ENCODE measurements at regions not wholly inside any gene's neighbourhood (a gene's known extent, or its start where the extent isn't known, plus 50 kb on each side); places are given as distances from the start of the nearest gene placed in this dataset.

- Mint-ChIP-seq H3K4me3 (no peak overlapping the region), H3K9me3 (peaks cover 0 to 2% (median 0%) of the 10 kb centered on the region in 3 donors), H3K4me1 (peaks cover 0 to 1% (median 0%) of the 10 kb centered on the region in 3 donors), H3K27ac (no peak overlapping the region), H3K36me3 (peaks cover 1% of the 10 kb centered on the region), H3K27me3 (peaks cover 2% of the 10 kb centered on the region)
These were observed 179.5 kb downstream of the TFAP2A start for GRCh38 chr6:10235344-10235743.

DNA sequence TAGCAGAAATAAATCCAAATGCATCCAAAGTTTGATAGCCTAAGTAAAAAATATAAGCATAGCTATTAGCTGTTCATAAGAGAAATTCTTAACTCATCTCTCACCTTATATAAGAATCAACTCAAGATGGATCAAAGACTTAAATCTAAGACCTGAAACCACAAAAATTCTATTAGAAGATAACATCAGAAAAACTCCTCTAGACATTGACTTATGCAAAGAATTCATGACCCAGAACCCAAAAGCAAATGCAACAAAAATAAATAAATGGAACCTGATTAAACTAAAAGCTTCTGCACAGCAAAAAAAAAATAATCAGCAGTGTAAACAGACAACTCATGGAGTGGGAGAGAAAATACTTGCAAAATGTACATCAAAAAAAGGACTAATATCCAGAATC is 184.3 kb downstream of the TFAP2A start:
- H3K27ac Mint-ChIP-seq, result no peak overlapping the region
- H3K36me3 Mint-ChIP-seq, result peaks cover 1% of the 10 kb centered on the region
- no peaks in the 10 kb centered on the region for H3K27me3 Mint-ChIP-seq
- H3K4me1 Mint-ChIP-seq, result no peaks in the 10 kb centered on the region
- H3K4me3 Mint-ChIP-seq, result no peak overlapping the region
- H3K9me3 Mint-ChIP-seq, result peaks cover 0 to 11% (median 2%) of the 10 kb centered on the region in 3 donors

GRCh38 chr6:10223841-10224240 is 191.0 kb downstream of the TFAP2A start:
- H3K4me3 Mint-ChIP-seq, result no peak overlapping the region
- no peaks in the 10 kb centered on the region for H3K36me3 Mint-ChIP-seq
- H3K27ac Mint-ChIP-seq, result no peak overlapping the region
- no peaks in the 10 kb centered on the region for H3K27me3 Mint-ChIP-seq
- peaks cover 0 to 14% (median 4%) of the 10 kb centered on the region in 3 donors for H3K9me3 Mint-ChIP-seq
- H3K4me1 Mint-ChIP-seq, result no peaks in the 10 kb centered on the region

- Mint-ChIP-seq H3K4me1 (no peaks in the 10 kb centered on the region), H3K27ac (no peak overlapping the region), H3K4me3 (no peak overlapping the region), H3K27me3 (no peaks in the 10 kb centered on the region), H3K9me3 (peaks cover 0 to 4% (median 4%) of the 10 kb centered on the region in 3 donors), H3K36me3 (no peaks in the 10 kb centered on the region)
These were observed 193.7 kb downstream of the TFAP2A start for GRCh38 chr6:10221178-10221577.

- Mint-ChIP-seq H3K9me3 (peaks cover 0 to 2% (median 0%) of the 10 kb centered on the region in 3 donors), H3K27me3 (no peaks in the 10 kb centered on the region), H3K36me3 (no peaks in the 10 kb centered on the region), H3K4me1 (no peaks in the 10 kb centered on the region), H3K27ac (no peak overlapping the region), H3K4me3 (no peak overlapping the region)
These were observed 195.4 kb downstream of the TFAP2A start for GRCh38 chr6:10219510-10219909.

DNA sequence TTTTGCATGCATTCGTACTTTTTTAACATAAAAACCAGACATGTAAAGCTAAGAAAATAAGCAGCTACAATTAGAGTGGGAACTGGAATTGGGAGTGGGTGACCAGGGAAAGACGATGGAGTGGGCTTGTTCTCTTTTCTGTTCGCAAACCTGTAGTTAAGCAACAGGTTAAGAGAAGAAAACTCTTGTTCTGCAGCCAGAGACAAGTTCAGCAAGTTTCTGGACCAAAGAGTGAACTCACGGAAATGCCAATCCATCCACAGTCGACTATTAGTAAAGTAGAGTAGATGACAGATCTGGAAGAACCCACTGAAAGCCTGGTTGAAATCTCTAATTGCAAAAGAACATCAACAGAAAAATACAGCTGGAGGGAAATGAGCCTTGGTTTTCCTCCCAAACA is 197.8 kb downstream of the TFAP2A start:
- no peak overlapping the region for H3K4me3 Mint-ChIP-seq
- no peaks in the 10 kb centered on the region for H3K9me3 Mint-ChIP-seq
- no peaks in the 10 kb centered on the region for H3K36me3 Mint-ChIP-seq
- H3K27ac Mint-ChIP-seq, result no peak overlapping the region
- no peaks in the 10 kb centered on the region for H3K27me3 Mint-ChIP-seq
- no peaks in the 10 kb centered on the region for H3K4me1 Mint-ChIP-seq

GRCh38 chr6:10215326-10216110 is 199.4 kb downstream of the TFAP2A start:
- Mint-ChIP-seq H3K4me3 (peak overlapping the region in 1 of 4 donors; percentile 47), H3K27me3 (no peaks in the 10 kb centered on the region), H3K36me3 (no peaks in the 10 kb centered on the region), H3K4me1 (no peaks in the 10 kb centered on the region), H3K27ac (no peak overlapping the region), H3K9me3 (no peaks in the 10 kb centered on the region)

- H3K4me1 Mint-ChIP-seq, result peaks cover 0 to 2% (median 0%) of the 10 kb centered on the region in 3 donors
- H3K27me3 Mint-ChIP-seq, result no peaks in the 10 kb centered on the region
- peaks cover 0 to 7% (median 0%) of the 10 kb centered on the region in 3 donors for H3K9me3 Mint-ChIP-seq
- H3K27ac Mint-ChIP-seq, result no peak overlapping the region
- no peak overlapping the region for H3K4me3 Mint-ChIP-seq
- H3K36me3 Mint-ChIP-seq, result no peaks in the 10 kb centered on the region
These were observed 204.8 kb downstream of the TFAP2A start for GRCh38 chr6:10210052-10210451.

- peaks cover 0 to 10% (median 4%) of the 10 kb centered on the region in 3 donors for H3K9me3 Mint-ChIP-seq
- H3K27ac Mint-ChIP-seq, result no peak overlapping the region
- H3K36me3 Mint-ChIP-seq, result no peaks in the 10 kb centered on the region
- no peak overlapping the region for H3K4me3 Mint-ChIP-seq
- no peaks in the 10 kb centered on the region for H3K27me3 Mint-ChIP-seq
- H3K4me1 Mint-ChIP-seq, result peaks cover 0 to 2% (median 0%) of the 10 kb centered on the region in 3 donors
These were observed 209.0 kb downstream of the TFAP2A start for GRCh38 chr6:10205892-10206291.

DNA sequence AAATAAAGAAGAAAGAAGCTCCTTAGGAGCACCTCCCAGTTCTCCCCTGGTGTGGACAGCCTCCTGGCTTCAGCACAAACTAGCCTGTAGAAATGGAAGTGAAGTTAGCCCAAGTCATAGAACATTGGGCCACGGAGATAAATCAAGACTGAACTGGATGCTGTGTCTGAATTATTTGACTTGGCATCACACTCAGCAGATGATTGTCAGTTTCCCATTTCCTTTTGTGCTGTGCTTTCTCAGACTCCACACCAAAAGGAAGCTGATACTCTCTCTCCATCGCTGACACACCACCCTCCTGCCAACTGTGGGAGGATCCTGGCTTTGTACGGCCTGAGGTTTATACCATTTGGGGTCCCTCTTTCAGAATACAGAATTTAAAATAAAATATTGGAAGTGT is 209.8 kb downstream of the TFAP2A start:
- Mint-ChIP-seq H3K27ac (no peak overlapping the region), H3K9me3 (peaks cover 0 to 13% (median 4%) of the 10 kb centered on the region in 3 donors), H3K27me3 (no peaks in the 10 kb centered on the region), H3K4me3 (no peak overlapping the region), H3K4me1 (peaks cover 0 to 2% (median 0%) of the 10 kb centered on the region in 3 donors), H3K36me3 (no peaks in the 10 kb centered on the region)

- Mint-ChIP-seq H3K9me3 (peaks cover 0 to 12% (median 4%) of the 10 kb centered on the region in 3 donors), H3K36me3 (no peaks in the 10 kb centered on the region), H3K27me3 (no peaks in the 10 kb centered on the region), H3K27ac (no peak overlapping the region), H3K4me3 (no peak overlapping the region), H3K4me1 (no peaks in the 10 kb centered on the region)
These were observed 211.2 kb downstream of the TFAP2A start for GRCh38 chr6:10203651-10204050.

GRCh38 chr6:10202581-10202980 is 212.3 kb downstream of the TFAP2A start:
- peaks cover 1 to 12% (median 4%) of the 10 kb centered on the region in 3 donors for H3K9me3 Mint-ChIP-seq
- H3K4me3 Mint-ChIP-seq, result no peak overlapping the region
- no peaks in the 10 kb centered on the region for H3K4me1 Mint-ChIP-seq
- no peaks in the 10 kb centered on the region for H3K27me3 Mint-ChIP-seq
- H3K36me3 Mint-ChIP-seq, result no peaks in the 10 kb centered on the region
- H3K27ac Mint-ChIP-seq, result peak overlapping the region in 1 of 3 donors; percentile 81

- Mint-ChIP-seq H3K27ac (no peak overlapping the region), H3K36me3 (no peaks in the 10 kb centered on the region), H3K27me3 (no peaks in the 10 kb centered on the region), H3K4me3 (no peak overlapping the region), H3K9me3 (peaks cover 2 to 12% (median 4%) of the 10 kb centered on the region in 3 donors), H3K4me1 (no peaks in the 10 kb centered on the region)
These were observed 213.0 kb downstream of the TFAP2A start for GRCh38 chr6:10201606-10202510.

- H3K4me1 Mint-ChIP-seq, result no peaks in the 10 kb centered on the region
- H3K9me3 Mint-ChIP-seq, result peaks cover 0 to 5% (median 2%) of the 10 kb centered on the region in 3 donors
- no peaks in the 10 kb centered on the region for H3K36me3 Mint-ChIP-seq
- H3K27ac Mint-ChIP-seq, result no peak overlapping the region
- no peaks in the 10 kb centered on the region for H3K27me3 Mint-ChIP-seq
- H3K4me3 Mint-ChIP-seq, result no peak overlapping the region
These were observed 218.8 kb downstream of the TFAP2A start for GRCh38 chr6:10196090-10196489.
